HG03196 (cell line): ENCODE measurements at regions not wholly inside any gene's neighbourhood (a gene's known extent, or its start where the extent isn't known, plus 50 kb on each side); places are given as distances from the start of the nearest gene placed in this dataset.

Source experiments
- ATAC-seq: cut with Tn5 transposase; IDR thresholded peaks from one replicate; pipeline ENCODE4 v1.9.1; 2021; ENCODE audit not compliant: unreplicated experiment

DNA sequence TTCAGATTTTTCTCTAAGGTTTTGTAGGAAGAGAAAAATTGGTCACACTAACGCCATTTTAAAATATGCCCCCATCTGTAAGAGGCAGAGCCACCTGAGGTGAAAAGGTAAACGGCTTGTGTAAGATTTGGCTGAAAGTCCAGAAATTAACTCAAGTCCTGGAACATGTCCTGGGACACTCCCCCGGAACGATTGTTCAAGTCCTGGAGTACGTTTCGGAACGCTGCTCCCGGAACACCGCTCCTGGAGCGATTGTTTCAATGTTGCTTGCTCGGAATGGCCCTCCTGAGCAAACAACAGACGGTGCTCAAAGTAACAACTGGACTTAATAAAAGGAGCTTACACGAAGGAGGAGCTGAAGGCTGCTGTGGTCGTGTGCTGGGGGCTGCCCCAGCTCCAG lies 796.5 kb upstream of the SLIT2 start:
- ATAC-seq, result no peak

DNA sequence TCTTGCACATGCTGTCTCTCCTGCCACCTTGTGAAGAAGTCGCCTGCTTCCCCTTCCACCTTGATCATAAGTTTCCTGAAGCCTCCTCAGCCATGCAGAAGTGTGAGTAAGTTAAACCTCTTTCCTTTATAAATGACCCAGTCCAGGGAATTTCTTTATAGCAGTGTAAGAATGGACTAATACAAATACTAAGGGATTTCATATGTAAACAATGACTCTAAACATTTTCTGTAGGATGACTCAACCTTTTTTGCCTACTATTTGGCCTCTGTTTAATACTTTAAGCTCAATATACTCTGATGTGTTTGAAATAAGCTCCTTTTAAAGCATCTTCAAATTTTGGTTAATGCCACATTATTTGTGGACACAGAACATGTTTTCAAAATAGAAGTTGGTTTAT lies 813.5 kb upstream of the SLIT2 start:
- no peak for ATAC-seq

DNA sequence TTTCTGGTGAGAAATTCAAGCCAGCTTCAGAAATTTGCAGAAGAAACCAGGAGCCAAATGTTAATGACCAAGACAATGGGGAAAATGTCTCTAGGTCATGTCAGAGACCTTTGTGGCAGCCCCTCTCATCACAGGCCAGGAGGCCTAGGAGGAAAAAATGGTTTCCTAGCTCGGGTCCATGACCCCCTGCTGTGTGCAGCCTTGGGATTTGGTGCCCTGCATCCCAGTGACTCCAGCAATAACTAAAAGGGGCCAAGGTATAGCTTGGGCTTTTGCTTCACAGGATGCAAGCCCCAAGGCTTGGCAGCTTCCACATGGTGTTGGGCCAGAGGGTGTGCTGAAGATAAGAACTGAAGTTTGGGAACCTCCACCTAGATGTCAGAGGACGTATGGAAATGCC lies 814.7 kb upstream of the SLIT2 start:
- ATAC-seq, result no peak

DNA sequence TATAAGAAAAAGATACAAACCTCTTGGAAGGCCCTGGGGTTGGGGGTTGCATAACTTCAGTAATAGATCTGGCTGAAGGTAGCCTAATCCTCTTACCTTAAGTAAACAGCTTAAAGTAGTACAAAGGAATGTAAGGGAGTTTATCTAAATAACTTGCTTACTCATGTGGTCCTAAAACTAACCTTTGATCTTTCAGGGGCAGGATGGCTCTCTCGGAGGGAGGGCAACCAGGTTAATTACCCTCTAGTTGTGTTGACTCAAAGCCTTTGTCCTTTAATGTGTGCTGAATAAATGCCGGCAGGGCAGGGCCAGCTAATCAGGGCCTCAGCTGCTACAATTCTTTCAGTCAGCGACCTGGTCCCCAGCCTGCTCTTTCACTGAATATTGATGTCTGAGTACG lies 822.0 kb upstream of the SLIT2 start:
- ATAC-seq, result no peak

DNA sequence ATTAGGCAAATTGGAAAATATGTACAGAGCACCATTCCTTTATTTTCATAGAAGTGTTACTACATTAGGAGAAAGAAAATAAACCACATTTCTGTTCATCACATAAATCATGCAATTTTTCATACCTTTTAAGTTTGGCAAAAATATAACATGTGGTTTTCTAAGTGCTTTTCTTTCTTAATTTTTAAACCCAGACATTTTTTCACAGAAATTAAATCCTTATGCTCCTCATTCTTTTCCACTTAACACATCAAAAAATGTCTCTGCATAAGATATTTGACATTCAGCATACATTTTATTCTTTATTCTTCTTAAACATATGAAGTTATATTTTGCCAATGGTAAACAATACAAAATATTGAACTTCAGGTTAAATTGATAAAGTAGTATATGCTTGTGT lies 826.6 kb upstream of the SLIT2 start:
- ATAC-seq, result no peak

DNA sequence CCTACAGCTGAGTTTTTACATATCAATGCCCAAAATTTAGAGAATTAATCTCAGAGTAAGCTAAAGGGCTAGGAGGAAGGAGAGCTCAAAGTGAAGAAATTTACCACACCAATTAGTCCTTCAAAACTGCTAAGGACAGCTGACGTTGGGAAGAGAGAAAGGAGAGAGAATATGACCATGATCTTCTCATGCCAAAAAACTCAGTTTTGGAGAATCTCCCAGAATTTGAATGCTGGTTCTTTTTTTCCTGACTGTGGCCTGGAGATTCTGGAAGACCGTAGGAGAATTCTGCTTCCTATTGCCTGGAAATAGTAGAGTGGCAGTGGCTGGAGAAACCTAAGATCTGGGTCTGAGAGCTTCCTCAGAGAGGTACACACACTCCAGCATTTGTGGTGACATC lies 834.4 kb upstream of the SLIT2 start:
- ATAC-seq, result no peak

DNA sequence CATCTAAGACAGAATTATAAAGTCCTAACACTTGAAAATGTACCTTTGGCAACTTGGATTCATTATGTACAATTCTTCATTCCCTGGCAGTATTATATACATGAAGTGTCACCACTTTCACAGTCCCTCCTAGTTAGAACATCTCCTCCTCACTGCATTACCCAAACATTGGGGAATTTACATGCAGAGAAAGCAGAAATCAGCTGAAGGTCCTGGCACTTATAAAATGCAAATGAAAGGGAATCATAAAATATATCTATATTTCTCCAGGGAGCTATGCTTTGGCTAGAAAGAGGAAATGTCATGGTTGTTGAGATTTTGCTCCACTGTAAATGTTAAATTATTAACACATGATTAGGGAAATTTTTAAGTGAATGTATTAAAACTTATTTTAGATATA lies 835.6 kb upstream of the SLIT2 start:
- no peak for ATAC-seq

DNA sequence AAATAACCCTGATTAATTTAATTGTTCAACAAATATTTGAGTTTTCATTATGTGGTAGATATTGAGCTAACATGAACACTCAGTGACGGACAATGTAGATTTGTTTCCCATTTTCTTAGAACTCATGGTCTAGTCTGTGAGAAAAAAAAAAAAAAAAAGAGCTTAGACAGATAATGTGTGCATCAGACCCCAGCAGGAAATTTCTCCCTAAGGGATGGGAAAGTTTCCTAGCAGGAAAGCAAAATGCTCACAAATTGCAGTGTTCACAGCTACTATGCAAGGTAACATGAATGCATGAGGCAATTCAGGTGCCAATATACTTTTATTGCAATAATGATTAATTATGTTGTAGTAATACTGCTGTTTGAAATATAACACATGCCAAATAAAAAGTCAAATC lies 843.2 kb upstream of the SLIT2 start:
- no peak for ATAC-seq

DNA sequence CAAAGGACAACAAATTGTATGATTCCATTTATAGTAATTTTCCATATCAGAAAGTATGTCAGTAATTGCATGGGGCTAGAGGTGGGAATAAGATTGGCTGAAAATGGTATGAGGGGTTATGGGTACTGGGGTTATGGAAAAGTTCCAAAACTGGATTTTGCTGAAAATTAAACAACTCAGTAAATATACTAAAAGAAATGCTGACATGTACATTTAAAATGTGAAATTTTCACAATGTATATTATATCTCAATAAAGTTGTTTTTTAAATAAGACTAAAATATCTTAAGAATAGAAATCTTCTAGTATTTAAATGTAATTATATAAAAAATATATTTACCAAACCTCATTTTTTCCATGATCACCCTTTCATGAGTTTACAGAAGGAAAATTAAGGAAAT lies 844.9 kb upstream of the SLIT2 start:
- no peak for ATAC-seq

DNA sequence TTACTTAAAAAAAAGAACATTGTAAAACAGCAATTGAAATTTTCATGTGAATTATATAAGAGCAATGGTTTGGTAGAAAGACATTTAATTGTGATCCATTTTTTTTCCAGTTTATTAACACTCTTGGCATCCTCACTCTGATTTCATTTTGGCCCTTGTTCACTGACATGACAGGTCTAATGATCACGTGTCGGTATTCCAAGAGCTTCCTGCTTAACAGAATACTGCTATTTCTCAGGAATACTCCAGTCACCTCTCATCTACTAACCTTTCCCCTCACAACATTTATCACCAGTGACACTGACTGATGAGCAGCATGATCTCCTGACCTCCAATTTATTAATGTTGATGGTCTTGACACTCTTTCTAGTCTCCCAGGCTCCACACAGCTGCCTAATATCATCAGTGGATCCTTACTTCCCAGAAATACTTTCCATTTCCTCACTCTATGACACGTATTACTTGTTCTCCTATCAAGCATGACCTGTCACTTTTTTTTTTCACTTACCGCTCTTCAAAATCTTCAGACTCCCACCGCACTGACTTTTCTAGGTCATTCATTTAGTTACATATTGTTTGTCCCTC lies 847.8 kb upstream of the SLIT2 start:
- ATAC-seq, result no peak

DNA sequence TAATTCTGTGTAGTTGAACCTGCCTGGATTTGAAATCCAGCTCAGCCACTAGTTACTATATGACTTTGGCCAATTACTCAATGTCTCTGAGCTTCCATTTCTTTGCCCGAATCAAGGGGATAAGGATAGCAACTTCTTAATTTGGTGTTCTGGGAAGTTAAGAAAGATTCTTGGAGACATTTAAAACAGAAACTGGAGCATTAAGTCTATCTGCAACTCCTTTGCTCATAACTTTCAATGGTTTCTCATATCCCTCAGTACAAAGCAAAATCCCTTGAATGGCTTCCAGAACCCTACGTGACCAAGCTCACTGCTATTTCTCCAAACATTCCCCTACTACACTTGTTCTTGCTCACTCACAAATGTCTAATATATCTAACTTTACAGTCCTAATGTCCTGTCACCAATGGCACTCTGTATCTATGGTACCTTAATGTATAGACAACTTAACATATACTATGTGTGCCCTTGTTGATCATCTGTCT lies 849.1 kb upstream of the SLIT2 start:
- no peak for ATAC-seq

DNA sequence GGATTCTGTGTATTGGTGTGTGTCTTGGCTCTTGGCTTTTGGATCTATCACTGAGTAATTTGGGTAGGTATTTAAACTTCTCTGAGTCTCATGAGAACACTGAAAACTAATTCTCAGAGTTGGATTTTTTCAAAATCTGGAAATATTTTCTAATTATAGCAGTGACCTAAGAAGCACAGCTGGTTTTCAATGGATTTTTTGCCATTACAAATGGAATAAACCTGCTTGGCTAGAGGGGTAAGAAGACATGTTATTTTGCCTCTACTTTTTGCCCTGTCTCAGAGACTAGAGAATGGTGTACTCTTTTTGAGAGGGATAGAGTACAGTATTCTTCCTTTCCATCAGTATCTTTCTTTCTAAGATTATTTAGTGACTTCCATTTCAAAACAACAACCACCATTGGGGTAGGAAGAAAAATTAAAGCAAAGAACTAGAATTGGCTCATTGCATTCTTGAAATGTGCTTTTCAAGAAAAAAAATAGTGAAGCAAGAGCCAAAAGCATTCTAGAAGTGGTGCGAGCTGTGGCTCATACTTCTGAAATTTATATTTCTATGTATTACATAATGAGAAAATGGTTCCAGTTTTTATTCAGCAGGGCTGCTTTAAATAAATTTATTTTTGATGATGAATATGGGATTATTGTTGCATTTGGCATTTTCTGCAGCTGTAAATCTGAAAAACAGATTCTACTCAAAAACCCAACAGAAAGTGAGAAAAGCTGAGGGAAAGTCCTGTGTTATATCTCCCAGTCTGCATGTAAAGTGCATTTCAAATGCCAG lies 850.2 kb upstream of the SLIT2 start:
- no peak for ATAC-seq

DNA sequence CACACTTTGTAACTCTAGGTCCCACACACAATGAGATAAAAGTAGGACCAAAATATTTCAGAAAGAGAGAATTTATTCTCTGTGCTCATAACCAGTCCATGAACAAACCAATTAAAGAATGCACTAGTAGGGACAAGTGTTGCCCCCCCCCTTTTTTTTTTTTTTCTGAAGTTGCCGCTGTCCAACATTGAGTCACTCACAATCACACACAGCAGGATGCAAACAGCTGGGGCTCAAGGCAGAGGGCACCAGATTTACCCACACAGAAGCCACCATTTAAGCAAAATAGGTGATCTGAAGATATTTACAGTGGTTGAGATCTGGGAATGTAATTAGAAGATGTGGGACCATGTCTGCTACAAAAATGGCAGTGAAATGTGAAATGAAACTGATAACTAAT lies 850.9 kb upstream of the SLIT2 start:
- no peak for ATAC-seq

DNA sequence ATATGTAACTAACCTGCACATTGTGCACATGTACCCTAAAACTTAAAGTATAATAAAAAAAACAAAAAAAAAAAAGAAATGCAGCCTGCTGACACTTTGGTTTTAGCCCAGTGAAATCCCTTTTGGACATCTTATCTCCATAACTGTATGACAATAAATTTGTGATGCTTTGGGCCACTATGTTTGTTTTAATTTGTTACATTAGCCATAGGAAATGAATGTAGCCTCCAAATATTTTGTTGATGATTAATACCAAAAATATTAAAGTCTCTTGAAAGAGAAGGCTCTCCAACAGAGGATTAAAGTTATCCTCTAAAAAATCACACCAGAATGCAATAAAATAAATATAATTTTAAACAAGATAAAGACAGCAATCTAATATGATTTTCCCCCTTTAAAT lies 852.7 kb upstream of the SLIT2 start:
- no peak for ATAC-seq

DNA sequence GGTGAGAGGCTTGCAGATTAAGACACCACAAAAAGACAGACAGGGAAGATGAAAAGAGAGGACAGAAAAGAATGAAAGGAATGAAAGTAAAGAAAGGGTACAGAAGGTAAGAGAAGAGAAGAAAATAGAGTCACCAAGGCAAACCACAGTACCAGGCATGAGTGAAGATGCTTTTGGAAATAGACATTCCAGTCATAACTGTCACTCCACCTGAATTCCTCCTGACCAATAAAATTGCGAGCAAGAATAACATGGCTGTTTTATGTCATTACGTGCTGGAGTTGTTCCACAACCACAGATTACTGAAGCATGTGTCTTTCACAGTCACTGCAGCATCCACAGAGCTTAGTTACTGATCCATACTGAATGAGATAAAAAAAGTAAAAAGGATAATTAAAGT lies 864.9 kb upstream of the SLIT2 start:
- no peak for ATAC-seq

DNA sequence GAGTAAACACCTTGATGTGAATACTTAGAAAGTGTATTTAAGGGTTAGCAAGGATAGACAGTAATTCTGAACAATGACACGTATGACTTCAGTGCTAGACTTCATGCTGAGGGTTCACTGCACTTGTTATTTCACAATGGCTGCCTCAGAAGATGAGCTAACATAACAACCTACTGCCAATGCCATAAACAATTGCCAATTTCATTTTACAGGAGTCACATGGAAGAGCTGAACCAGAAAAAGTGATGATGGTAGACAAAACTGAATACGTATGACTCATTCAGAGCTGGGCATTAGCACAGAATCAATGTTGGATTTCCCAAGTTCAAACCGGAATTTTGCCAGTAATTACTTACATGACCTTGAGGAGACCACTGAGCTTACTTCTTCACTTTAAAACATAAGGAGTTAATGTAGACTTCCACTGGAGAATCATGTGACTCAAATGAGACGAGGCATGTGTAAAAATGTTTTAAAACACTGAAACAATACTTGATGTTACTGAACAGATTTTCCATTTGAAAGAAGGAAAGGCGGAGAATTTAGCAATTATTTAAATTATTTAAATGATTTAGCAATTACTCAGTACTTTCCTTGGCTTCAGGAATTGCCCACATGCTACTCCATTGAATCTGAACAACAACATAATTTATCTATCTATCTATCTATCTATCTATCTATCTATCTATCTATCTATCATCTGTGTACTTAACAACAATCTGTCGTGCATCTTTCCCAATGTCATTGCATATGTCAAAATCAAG lies 868.5 kb upstream of the SLIT2 start:
- ATAC-seq, result no peak

DNA sequence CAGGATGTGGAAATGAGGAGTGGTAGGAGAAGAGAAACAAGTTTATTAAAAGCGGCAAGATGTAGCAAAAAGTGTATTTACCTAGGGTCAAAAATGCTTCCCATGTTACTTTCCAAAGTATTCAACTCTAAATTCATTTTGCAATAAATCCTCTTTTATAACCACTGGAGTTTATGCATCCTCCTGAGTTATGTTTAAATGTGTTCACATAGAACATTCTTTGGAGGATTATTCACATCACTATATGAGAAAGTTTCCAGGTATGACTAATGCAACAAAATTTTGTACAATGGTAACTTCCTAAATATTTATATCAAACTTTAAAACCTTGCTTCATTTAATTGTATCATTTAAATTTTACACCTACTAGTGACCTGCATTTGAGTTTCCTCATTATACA lies 870.6 kb upstream of the SLIT2 start:
- ATAC-seq, result no peak

DNA sequence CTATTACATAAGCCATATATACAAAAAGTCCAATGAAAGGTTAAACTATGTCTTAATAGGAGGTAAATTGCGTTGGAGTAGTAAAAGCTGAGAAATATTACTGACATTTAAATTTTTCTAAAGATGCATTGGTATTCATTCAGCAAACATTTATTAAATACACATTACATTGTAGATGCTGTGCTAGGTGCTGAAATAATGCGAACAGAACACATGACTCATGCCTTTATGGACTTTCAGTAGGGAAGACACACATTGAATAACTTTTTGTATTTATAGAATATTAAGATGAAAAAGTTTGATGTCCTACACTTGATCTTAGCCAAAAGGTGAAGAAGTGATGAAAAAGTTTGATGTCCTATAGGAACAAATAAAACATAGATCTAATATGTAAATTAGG lies 871.1 kb upstream of the SLIT2 start:
- no peak for ATAC-seq

DNA sequence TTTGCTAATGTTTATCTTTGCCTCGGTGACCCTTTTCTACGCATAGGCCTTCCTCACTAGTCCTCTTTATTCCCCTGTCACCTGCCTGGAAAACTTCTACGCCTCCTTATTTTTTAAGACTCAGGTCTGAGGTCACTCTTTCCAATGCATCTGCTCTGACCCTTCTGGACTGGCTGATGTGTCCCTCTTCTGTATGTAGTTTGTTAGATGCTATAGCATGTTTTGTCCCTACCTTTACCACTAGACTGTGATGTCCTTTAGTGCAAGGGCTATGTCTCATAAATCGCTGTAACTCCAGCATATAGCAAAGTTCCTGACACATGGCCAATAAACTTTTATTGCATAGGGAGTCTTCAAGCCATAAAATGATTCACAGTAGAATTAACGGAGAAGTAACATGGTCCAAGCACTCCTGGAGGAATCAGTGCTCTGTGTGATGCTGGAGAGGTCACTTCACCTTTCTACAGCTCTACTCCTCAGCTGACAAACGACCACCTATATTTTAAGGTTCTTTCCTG lies 872.5 kb upstream of the SLIT2 start:
- no peak for ATAC-seq

DNA sequence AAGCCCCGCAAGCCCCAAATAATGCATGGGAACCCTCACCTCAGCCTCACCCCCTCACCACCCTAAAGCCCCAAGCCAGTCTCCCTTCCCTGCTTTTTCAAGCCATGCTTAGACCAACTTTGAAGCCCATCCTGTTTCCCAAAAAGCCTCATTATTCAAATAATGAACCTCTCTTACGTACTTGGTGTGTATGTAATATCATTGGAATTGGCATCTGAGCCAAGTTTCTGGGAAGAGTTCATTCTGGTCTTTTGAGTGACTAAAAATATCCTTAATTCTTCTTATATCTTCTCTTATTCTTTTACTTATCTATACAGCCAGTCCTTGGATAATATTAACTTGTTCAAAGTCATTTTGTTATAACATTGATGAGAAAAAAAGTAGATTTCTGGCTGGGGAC lies 875.8 kb upstream of the SLIT2 start:
- ATAC-seq, result no peak

DNA sequence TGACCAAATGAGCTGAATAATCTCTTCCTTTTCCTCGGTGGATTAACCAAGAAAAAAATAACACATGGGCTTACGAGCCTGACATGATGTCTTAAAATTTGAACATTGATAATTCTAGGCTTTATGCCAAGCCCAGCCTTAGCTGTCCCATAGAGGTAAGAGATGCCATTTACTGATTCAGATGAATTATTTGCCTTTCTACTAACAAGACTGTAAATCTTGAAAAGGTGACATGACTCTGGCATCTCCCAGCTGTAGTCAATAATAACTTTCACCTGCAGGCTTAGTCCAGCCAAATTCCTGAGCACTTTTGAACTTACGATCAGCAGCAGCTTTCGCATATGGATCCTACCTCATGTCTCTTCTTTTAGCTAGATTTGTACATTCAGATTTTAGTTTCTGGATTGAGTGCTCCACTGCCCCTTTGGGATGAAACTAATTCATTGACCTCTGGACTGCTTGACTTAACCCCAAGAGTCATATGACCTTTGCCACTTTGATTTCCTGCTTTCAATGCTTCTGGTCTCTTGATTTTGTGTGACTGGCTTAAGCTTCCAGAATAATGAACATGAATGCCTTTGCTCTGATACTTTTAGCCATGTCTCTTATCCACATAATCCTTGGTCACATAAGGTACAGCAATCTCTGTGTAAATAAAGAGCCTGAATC lies 876.4 kb upstream of the SLIT2 start:
- no peak for ATAC-seq
